GM19468 (cell line): ENCODE measurements at regions not wholly inside any gene's neighbourhood (a gene's known extent, or its start where the extent isn't known, plus 50 kb on each side); places are given as distances from the start of the nearest gene placed in this dataset.

Experiments
- ATAC-seq: cut with Tn5 transposase; IDR thresholded peaks from one replicate; pipeline ENCODE4 v1.9.1; 2021; ENCODE audit warnings: mild to moderate bottlenecking, moderate library complexity, moderate number of reproducible peaks; ENCODE audit not compliant: unreplicated experiment; ENCODE audit errors: extremely low read depth

DNA sequence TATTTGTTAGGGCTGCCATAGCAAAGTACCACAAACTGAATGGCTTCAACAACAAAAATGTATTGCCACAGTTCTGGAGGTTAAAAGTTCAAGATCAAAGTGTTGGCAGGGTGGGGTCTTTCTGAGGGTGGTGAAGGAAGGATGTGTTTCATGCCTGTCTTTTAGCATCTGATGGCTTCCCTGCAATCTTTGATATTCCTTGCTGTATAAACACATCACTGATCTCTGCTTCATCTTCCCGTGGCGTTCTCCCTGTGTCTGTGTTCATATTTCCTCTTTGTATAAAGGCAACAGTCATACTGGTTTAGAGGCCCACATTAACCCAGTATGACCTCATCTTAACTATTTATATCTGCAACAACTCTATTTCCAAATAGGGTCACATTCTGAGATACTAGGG is 167.5 kb downstream of the BTG1 start:
- no peak for ATAC-seq

DNA sequence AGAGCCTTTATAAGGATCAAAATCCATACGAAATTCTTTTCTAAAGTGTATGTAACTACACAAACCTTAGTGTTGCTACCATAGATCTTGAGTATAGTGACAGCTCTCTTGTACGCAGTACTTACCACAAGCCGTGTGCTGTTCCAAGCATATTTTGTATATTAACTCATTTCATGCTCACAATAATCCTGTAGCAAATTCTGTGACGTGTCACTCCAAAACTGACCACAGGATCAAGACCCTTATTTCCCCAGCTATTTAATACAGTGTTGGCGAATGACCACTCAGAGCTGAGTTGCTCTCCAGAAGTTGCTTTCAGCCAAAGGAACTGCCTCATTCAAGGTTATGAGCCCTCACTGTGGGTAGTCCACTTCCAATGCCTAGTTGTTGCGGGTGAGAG is 169.8 kb downstream of the BTG1 start:
- no peak for ATAC-seq

DNA sequence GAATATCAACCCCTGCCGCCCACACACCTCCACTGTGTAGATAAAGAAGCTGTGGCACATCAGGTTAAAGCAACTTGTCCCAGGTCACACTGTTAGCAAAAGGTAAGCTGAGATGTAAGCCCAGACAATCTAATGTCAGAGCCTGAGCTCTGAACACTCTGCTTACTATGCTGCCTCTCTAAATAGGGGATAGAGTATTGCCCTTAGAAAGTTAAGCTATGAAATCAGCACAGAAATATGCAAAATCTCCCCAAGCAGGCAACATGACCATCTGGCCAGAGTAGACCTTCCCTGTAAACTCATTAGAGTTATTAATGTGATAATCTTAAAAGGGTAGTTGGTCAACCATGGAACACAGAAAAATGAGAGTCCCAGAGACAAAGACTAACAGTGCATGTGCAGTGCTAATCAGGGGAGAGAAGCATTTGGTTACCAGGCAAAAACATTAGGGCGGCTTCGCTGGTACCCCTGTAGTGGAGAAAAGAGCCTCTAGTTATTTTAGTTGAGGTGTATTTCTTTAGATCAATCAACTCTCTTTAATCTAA is 171.0 kb downstream of the BTG1 start:
- no peak for ATAC-seq

DNA sequence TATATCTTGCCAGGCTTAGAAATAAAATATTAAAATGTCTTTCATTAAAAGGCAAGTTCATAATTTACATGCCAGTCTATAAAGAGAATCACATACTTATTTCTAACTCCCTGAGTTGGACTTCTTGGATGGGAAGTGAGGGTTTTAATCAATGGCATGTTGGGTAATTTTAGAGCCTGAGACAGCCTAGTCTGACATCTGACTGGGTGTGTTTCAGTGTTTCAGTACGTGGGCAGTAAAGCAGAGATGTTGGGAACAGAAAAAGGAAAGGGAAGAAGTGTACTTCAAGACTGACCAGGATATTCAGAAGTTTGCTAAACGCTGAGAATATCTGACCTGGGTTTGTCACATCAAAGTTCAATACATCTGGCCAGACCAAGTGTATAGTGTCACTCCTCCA is 171.8 kb downstream of the BTG1 start:
- ATAC-seq: no peak

DNA sequence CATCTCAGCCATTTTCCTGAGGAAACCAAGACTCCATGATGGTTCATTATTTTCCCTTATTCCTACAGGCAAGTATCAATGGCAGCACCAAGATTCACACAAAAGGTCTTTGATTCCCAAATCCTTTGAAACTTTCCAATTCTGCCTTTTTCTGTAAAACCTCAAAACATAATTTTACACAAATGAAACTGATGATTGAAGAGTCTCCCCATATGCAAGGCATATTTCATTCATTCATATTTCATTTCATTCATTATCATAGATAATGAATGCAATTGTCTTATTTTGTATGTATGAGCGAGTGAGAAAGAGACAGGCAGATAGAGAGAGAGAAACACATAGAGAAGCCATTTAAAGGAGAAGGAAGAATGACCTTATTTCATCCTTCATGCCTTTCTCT is 172.8 kb downstream of the BTG1 start:
- ATAC-seq: no peak

DNA sequence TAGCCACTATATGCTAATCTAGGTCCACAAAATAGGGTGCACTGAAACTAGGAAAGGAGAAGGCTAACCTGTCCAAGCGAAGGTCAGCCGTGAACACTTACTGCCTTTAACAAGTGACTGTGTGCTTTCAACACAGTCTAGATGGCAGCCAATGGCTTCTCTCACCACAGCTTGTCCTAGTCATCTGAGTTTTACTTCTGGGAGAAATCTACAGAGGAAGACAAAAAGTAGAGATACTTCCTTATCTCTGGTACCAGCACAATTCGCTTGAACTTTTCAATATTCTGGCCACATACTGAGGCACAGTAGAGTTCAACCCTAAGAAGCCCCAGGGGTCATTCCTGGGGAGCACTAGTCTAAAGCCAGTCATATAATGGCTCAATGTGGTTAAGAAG is 176.9 kb downstream of the BTG1 start:
- ATAC-seq: no peak

DNA sequence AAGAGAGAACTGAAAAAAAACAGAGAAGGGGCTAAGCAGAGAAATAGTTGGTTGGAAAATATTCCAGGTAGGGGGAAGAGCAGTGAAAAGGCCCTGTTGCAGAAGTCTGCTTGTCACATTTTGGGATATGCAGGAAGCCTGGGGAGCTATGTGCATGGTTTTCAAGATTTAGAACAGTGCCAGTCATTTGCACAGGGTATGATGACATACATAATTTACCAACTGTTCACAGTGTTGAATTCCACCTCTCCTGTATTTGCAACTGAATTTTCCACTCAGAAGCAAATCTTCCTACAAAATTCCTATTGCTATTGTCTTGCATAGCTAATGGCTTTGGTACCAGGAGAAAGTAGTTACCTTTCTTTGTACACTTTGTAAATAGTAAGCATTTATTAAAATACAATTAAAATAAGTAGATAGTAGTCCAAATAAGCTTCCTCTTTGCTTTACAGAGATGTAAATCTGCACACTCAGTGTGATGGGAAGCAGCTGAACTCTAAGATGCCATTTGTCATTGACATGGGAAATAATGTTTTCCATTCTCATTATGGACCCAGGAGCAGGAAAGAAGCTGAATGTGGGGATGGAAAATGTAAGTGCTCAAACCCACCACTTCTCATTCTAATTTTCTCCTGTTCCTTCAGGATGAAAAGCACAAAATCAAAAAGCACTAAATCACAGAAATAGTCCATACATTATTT is 177.4 kb downstream of the BTG1 start:
- no peak for ATAC-seq

DNA sequence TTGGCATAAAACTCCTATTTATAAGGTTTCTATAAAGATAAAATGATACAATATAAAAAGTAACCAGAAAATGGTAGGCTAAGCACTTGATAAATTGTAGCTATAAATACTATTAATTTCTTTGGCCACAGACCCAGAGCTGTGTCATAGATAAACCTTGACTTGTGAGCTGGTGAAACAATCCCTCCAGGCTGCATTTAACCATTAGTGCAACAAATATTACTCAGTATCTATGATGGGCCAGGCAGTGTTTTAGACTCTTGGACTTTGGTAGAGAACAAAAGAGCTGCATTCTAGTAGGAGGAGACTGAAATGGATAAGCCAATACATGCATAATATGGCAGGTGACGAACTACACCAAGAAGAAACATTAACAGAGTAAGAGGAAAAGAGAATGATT is 178.1 kb downstream of the BTG1 start:
- ATAC-seq: no peak

DNA sequence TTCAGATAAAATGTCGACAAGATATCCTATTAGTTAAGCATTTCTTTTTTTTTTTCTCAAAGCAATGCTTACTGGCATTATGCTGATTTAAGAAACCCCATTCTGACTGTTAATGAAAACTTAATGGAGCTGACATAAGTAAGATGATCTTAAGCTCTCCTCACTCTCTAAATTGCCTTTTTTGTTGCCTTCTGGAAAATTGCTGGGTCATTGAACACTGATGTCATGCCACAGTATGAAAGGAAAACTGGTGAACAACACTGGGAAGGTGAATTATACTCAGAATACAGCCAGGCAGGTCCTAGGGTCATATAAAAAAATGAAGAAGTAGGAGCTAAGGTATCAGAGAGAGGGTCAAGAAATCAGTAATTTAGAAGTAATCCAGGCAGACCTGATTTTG is 179.9 kb downstream of the BTG1 start:
- no peak for ATAC-seq

DNA sequence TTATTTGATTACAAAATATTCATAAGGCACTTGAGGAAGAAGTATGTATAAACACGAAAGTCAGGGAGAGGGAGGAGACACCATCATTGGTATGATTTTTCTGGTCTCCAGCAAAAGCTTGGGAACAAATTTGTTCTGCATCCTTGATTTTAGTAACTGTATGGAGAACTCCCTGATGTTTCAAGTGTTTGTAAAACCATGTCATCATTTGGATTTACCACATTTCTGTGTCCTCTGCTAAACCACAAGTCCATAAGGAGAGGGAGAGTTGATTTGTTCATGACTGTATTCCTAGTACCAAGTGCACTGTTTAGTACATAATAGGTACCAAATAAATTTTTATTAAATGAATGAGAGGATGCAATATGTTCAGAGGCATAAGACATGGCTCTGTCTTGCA is 181.1 kb downstream of the BTG1 start:
- no peak for ATAC-seq

DNA sequence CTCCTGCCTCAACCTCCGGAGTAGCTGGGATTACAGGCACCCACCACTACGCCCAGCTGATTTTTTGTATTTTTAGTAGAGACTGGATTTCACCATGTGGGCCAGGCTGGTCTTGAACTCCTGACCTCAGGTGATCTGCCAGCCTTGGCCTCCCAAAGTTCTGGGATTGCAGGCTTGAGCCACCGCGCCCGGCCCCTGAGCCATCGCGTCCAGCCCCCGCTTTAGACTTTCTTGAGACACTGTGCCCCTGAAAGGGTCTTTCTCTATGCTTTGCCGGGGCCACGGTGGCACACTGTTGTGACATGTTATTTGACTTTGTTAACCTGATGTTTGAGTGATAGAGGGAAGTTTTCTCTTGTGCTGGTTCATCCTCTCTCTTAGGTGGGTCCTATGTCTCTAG is 186.4 kb downstream of the BTG1 start:
- ATAC-seq: no peak

DNA sequence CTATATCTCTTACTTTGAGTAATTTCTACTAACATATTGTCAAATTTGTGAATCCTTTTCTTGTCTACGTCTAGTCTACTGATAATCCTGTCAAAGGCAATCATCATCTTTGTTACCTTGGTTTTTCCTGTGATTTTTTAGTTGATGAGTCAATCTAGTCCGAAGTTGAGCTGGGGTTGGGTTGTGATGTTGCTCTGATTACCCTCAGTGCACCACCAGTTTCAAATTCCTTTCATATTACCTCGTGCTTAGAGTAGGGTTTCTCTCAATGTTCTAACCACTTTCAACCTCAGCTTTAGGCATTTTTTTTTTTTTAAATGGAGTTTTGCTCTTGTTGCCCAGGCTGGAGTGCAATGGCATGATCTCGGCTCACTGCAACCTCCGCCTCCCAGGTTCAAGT is 186.8 kb downstream of the BTG1 start:
- ATAC-seq: no peak

DNA sequence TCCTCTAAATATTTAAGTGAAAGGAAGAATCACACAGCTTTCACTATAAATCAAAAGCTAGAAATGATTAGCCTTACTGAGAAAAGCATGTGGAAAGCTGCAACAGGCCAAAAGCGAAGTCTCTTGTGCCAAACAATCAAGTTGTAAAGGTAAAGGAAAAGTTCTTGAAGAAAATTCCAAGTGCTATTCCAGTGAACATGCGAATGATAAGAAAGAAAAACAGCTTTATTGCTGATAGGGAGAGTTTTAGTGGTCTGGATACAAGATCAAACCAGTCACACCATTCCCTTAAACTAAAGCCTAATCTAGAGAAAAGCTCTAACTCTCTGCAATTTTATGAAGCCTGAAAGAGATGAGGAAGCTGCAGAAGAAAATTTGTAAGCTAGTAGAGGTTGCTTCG is 190.9 kb downstream of the BTG1 start:
- ATAC-seq: no peak

DNA sequence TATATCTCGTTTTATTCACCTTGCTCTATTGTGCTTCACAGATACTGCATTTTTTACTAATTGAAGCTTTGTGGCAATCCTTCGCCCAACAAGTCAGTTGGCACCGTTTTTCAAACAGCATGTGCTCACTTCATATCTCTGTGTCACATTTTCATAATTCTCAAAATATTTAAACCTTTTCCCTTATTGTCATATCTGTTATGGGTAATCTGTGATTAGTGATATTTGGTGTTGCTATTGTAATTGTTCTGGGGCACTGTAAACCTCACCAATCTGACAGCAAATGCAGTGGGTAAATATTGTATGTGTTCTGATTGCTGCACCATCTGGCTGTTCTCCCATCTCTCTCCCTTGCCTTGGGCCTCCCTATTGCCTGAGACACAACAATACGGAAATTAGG is 191.3 kb downstream of the BTG1 start:
- no peak for ATAC-seq

DNA sequence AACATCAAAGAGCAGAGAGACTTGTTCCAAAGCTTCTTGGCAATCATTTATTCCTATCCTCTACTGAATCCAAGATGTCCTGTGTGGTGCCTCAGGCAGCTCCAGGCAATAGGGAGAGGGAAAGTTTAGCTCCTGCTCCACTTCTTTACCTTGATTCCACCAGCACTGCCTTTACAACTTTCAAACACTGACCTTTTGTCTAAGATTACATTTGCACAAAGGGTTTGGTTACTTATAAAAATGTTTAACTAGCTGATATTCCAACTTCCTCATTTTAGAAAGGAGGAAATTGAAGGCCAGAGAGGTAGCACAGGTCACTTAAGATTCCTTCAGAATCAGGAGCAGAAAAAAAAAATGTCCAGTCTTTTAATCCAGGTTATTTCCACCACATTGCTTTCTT is 192.7 kb downstream of the BTG1 start:
- ATAC-seq: no peak

DNA sequence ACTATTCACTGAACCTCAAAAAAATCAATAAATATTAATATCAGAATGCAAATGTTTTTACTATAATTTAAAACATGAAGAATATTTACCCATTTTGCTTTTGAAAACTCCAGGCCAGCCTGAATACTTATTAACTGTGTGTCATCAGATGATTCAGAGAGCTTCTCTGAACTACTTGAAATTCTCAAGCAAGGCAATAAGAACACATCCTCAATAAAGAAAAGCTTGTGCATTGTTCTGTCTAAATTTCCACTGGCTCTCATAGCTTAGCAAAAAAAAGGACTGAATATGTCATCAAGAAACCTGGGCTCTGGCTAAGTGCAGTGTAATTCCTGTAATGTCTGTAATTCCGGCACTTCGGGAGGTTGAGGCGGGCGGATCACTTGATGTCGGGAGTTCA is 194.1 kb downstream of the BTG1 start:
- ATAC-seq: no peak

DNA sequence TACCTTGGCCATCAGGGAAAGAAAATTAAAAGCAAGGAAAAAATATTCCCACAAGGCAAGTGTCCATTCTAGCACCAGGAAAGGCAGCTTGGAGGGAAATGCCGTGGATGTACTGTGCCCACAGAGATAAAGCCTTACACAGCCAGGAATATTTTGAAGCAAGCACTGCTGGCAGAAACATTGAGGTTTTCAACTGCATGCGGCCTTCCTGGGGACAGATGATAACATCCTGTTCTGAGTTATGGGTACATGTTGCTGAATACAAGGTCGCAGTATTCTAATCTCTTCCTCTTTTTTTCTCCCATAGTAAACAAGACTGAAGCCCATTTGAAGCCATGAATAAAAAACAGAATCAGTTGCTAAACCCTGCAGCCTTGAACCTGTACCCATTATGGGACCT is 197.1 kb downstream of the BTG1 start:
- ATAC-seq: no peak

DNA sequence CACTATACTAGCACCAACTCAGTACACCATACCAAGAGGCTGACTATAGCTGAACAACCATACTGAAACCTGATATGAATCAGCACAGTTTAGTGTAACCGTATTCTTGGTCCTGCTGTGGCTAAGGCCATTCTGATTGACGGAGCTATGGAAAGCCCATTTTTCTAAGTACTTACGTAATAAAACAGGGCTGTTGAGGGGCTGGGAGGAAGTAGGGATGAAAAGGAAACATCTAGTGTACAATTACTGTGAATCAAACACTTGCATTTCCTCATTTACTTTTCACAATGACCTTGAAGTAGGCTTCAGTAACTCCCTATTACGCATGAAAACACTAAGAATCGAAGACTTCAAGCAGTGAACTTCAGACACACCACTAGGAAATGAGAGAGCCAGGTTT is 198.2 kb downstream of the BTG1 start:
- peak; percentile 71 for ATAC-seq

DNA sequence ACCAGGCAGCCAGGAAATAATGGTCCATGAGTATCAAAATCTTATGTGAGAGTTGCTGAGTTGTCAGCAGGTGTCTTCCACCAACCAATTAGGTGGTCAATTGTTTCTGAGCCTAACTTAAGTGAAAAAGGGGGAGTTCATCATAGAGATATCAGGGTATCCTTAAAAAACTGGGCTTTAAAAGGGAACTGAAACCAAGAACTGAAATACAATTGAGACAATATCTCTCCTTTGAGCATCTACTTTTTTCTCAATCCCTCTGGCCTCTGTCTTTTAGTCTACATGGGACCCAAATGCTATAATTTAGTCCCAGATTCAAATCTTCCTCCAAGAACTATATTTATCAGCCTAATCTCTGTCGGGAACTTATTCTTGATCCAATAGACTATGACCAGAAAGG is 201.0 kb downstream of the BTG1 start:
- ATAC-seq: no peak

DNA sequence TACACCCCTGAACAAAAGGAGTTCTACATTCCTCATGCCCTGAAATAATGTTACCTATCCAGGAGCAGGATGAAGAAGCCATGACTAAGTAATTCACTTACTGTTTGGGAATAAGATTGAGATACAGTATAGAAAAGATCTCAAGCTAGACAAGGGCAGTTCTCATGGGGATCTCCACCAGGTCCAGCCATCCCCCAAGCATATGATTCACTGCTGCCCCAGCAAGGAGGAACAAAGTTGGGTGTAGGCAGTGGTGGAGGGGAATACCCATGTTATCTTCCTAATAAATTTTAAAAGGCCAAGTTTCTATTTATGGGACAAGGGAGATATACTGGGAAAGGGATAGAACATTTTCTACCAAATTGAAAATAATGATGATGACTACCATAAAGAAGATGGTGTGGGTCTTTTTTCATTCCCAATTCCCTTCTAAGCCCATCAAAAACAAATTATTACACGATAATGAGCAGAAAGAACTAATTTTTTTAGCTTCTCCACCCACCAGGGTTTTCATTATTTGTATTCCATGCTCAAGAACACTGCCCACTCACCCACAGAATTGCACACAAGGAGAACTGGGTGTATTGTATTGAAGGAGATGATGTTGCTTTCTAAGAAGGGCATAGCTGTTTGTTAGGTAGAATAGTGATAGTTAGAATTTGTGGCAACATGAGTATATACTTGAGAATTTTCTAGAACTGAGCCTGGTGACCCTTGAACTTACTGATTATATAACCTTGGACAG is 204.6 kb downstream of the BTG1 start:
- no peak for ATAC-seq

DNA sequence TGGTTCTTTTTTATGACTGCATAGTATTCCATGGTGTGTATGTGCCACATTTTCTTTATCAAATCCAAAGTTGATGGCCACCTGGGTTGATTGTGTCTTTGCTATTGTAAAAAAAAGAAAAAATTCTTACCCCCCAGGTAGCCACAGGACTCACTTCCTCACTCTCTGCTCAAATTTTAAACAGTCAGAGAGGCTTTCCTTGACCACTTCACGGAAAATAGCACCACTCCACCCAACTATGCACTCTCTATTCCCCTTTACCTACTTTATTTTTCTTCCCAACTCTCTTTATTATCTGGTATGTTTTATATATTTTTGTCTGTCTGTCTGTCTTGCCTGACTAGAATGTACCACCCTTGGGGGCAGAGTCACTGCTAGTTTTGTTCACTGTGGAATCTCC is 205.3 kb downstream of the BTG1 start:
- no peak for ATAC-seq

DNA sequence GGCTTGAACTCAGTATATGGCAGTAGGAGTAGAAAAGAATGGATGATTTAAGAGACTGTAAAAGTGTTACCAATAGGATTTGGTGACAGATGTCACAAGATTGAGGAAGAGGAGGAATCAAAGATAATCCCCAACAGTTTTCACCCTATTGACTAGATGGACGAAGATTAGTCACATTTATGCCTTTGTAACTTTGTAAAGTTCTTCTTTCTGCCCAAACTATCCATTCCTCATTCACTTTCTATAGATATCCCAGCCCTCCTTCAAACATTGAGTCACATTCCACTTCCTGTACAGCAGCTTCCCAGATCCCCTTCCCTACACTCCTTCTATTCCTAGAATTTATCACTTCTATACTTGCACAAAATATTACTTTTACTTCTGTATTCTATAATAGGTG is 207.9 kb downstream of the BTG1 start:
- ATAC-seq: no peak
